NCI-H82 treated with DMSO at 0.1 percent for 48 hours (cell line): ENCODE measurements at regions not wholly inside any gene's neighbourhood (a gene's known extent, or its start where the extent isn't known, plus 50 kb on each side); places are given as distances from the start of the nearest gene placed in this dataset.
A peak's percentile ranks its signal among the peaks of the same experiment; 100 is the strongest.
"Not testable (repeated sequence)": the region's sequence is repeated elsewhere in the genome, so short reads cannot be mapped to it uniquely, and the experiment has no call there.

Source experiments
- DNase-seq: peaks from one replicate; lab custom pipeline; 2025; ENCODE audit not compliant: unreplicated experiment; lab: John Stamatoyannopoulos, UW

DNA sequence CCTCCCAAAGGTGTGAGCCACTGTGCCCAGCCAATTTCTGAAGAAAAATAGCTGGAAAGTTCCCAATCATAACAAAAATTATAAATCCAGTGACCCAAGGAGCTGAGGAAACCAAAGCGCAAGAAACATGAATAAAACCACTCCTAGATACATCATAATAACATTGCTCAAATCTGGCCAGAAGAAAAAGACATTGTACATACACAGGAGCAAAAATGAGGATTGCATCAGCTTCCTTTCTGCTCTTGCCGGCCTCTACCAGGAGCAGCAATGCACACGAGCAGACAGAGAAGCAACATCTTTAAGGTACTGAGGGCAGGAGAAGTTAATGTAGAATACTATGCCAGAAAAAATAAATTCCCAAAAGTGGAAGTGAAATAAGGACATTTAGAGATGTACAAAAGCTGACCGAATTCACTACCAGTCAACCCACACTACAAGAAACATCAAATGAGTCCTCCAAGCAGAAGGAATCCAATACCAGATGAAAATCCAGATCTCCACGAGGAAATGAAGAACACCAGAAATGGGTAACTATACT lies 127.0 kb upstream of the NBPF11 start:
- DNase-seq = not testable (repeated sequence)

- DNase-seq = not testable (repeated sequence)
These were observed 125.8 kb upstream of the NBPF11 start for GRCh38 chr1:148277865-148278279.

- DNase-seq = not testable (repeated sequence)
These were observed 115.0 kb upstream of the NBPF11 start for GRCh38 chr1:148267066-148267465.

- DNase-seq = no peak
These were observed 112.5 kb upstream of the NBPF11 start for GRCh38 chr1:148264374-148265276.

- DNase-seq = no peak
These were observed 111.8 kb upstream of the NBPF11 start for GRCh38 chr1:148263906-148264255.

- peak; percentile 68 for DNase-seq
These were observed 111.2 kb upstream of the NBPF11 start for GRCh38 chr1:148263128-148263905.

- not testable (repeated sequence) for DNase-seq
These were observed 109.6 kb upstream of the NBPF11 start for GRCh38 chr1:148261684-148262083.

- DNase-seq = not testable (repeated sequence)
These were observed 105.8 kb upstream of the NBPF11 start for GRCh38 chr1:148257886-148258285.

DNA sequence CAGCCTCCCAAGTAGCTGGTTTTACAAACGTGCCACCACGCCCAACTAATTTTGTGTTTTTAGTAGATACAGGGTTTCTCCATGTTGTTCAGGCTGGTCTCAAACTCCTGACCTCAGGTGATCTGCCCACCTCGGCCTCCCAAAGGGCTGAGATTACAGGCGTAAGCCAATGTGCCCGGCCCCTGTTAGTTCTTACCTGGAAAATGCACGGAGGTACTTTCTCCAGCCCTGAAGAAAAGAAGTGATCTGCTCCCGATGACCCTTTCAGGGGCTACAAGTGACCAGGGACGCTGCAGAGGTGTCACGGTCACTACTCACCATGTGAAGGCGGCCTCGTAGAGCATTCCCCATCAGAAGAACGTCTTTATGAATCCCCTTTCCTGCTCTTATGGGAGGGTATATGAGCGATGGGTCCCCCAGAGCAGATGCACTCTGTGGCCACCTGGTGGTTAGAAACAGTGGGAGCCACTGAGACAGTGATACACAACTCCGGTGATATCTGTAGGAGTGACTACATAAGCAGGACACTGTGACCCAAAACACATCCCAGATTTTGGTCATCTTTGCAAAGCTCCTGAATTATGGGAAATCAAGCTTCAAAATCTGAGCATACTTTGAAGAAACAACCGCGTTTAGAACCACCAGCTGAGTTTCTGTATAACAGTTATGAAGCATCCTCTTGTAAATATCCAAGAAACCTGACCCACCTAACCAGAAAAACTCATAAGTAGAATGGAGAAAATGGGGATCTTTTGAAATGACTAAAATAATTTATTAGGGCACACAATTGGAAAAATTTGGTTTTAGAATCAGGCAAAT lies 102.7 kb upstream of the NBPF11 start:
- not testable (repeated sequence) for DNase-seq

- DNase-seq = not testable (repeated sequence)
These were observed 101.7 kb upstream of the NBPF11 start for GRCh38 chr1:148253808-148254207.

GRCh38 chr1:148248798-148249197 lies 96.7 kb upstream of the NBPF11 start:
- DNase-seq = not testable (repeated sequence)

GRCh38 chr1:148246258-148246861 lies 94.3 kb upstream of the NBPF11 start:
- not testable (repeated sequence) for DNase-seq

GRCh38 chr1:148245843-148246242 lies 93.8 kb upstream of the NBPF11 start:
- not testable (repeated sequence) for DNase-seq

DNA sequence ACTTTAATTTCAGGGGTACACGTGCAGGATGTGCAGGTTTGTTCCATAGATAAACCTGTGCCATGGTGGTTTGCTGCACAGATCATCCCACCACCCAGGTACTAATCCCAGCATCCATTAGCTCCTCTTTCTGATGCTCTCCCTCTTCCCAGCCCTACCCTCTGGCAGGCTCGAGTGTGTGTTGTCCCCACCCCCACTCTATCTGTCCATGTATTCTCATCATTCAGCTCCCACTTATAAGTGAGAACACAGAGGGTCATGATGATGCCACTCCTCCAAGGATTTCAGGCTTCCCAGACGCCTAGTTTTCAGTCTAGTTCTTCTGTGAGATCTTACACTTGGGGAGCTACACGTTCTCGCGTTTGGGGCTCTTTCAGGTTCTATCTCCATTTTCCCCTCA lies 93.4 kb upstream of the NBPF11 start:
- not testable (repeated sequence) for DNase-seq

DNA sequence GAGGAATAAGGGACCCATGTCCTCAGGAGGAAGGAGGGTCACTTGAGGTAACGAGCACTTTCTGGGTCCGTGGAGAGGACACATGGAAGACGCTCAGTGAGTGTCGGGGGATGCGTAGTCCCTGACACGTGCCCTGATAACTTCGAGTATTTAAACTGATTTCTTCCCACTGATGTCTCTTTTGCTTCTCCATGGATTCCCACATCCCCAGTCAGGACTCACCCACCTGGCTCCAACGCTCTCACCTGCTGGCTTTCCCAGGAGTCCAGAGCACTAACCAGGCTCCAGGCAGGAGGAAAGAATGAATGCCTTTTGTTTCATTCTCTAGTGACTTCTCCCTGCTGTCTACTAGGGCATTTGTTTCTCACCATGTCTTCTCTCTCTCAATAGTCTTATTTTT lies 81.2 kb upstream of the NBPF11 start:
- DNase-seq = not testable (repeated sequence)

DNA sequence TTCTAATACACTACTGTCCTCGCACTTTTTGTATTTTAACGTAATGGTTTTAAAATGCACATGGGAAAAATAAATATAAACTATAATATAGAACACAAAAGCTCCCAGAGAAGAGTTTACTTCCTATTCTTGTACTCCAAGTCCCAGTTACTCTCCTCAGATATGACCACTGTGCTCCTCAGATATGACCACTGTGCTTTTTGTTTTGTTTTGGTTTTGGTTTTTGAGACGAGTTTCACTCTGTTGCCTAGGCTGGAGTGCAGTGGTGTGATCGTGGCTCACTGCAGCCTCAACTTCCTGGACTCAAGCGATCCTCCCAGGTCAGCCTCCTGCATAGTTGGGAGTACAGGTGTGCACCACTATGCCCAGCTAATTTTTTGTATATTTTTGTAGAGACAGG lies 76.8 kb upstream of the NBPF11 start:
- DNase-seq = not testable (repeated sequence)

GRCh38 chr1:148222399-148223159 lies 70.5 kb upstream of the NBPF11 start:
- DNase-seq = not testable (repeated sequence)

DNA sequence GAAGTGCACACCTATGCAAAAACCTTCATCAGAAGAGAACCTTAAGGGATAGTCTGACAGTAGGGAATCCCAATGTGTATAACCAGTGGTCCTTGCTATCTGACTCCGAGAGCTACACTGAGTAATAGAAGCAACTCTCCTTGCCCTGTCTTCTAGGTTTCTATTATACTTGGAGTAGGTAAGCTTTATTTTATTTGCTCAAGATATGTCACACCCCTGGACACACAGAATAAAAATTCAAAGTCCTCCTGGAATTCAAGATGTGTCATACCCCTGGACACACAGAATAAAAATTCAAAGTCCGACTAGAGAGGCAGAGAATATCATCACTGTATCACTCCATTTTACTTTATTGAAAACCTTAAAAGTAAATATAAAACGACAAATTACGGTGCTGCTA lies 69.5 kb upstream of the NBPF11 start:
- not testable (repeated sequence) for DNase-seq

- not testable (repeated sequence) for DNase-seq
These were observed 67.1 kb upstream of the NBPF11 start for GRCh38 chr1:148219229-148219628.

GRCh38 chr1:148211191-148211590 lies 59.1 kb upstream of the NBPF11 start:
- DNase-seq = not testable (repeated sequence)
